ENCODE measurements at regions not wholly inside any gene's neighbourhood (a gene's known extent, or its start where the extent isn't known, plus 50 kb on each side); places are given as distances from the start of the nearest gene placed in this dataset.

GRCh38 chr1:218525451-218526197, 180.5 kb downstream of the TGFB2 start:
- no peaks in the 10 kb centered on the region for H3K9me3 ChIP-seq
- DNase-seq = no peak
- H3K27me3 ChIP-seq = no peaks in the 10 kb centered on the region
- intact Hi-C loops (cut with DNase I; ENCODE audit: low total_unique reads) = no loop called here
- H3K4me3 ChIP-seq = no peak overlapping the region
- TF ChIP-seq POLR2A (IDR thresholded peaks at IDR 0.05) (no peak), CTCF (IDR thresholded peaks at IDR 0.05) (no peak)
- no peaks in the 10 kb centered on the region for H3K4me1 ChIP-seq
- no peak overlapping the region for H3K27ac ChIP-seq
- no peaks in the 10 kb centered on the region for H3K36me3 ChIP-seq

- no peaks in the 10 kb centered on the region for H3K9me3 ChIP-seq
- no peaks in the 10 kb centered on the region for H3K4me1 ChIP-seq
- no peaks in the 10 kb centered on the region for H3K36me3 ChIP-seq
- TF ChIP-seq POLR2A (IDR thresholded peaks at IDR 0.05) (no peak), CTCF (IDR thresholded peaks at IDR 0.05) (no peak)
- H3K4me3 ChIP-seq = no peak overlapping the region
- no peak overlapping the region for H3K27ac ChIP-seq
- no peak for DNase-seq
- intact Hi-C loops (cut with DNase I; ENCODE audit: low total_unique reads) = no loop called here
- H3K27me3 ChIP-seq = no peaks in the 10 kb centered on the region
These were observed 181.1 kb downstream of the TGFB2 start for GRCh38 chr1:218526198-218526580.

- intact Hi-C loops (cut with DNase I; ENCODE audit: low total_unique reads) = no loop called here
- TF ChIP-seq POLR2A (IDR thresholded peaks at IDR 0.05) = no peak
- no peak for TF ChIP-seq CTCF (IDR thresholded peaks at IDR 0.05)
- Histone ChIP-seq H3K36me3 (no peaks in the 10 kb centered on the region), H3K27me3 (no peaks in the 10 kb centered on the region), H3K4me3 (no peak overlapping the region), H3K4me1 (no peaks in the 10 kb centered on the region), H3K27ac (no peak overlapping the region), H3K9me3 (no peaks in the 10 kb centered on the region)
- DNase-seq = no peak
These were observed 182.6 kb downstream of the TGFB2 start for GRCh38 chr1:218527737-218528136.

GRCh38 chr1:218529646-218530300, 184.6 kb downstream of the TGFB2 start:
- Histone ChIP-seq H3K4me1 (no peaks in the 10 kb centered on the region), H3K4me3 (no peak overlapping the region), H3K9me3 (no peaks in the 10 kb centered on the region), H3K27ac (no peak overlapping the region), H3K27me3 (no peaks in the 10 kb centered on the region), H3K36me3 (no peaks in the 10 kb centered on the region)
- TF ChIP-seq CTCF (IDR thresholded peaks at IDR 0.05) (no peak), POLR2A (IDR thresholded peaks at IDR 0.05) (no peak)
- no peak for DNase-seq
- intact Hi-C loops (cut with DNase I; ENCODE audit: low total_unique reads) = no loop called here

GRCh38 chr1:218531936-218532335, 186.8 kb downstream of the TGFB2 start:
- DNase-seq = no peak
- TF ChIP-seq POLR2A (IDR thresholded peaks at IDR 0.05) (no peak), CTCF (IDR thresholded peaks at IDR 0.05) (no peak)
- Histone ChIP-seq H3K9me3 (no peaks in the 10 kb centered on the region), H3K36me3 (no peaks in the 10 kb centered on the region), H3K4me1 (no peaks in the 10 kb centered on the region), H3K27me3 (no peaks in the 10 kb centered on the region), H3K4me3 (no peak overlapping the region), H3K27ac (no peak overlapping the region)
- intact Hi-C loops (cut with DNase I; ENCODE audit: low total_unique reads) = no loop called here

Data from uterus (tissue), 3 donors.